ENCODE measurements at regions not wholly inside any gene's neighbourhood (a gene's known extent, or its start where the extent isn't known, plus 50 kb on each side); places are given as distances from the start of the nearest gene placed in this dataset.

DNA sequence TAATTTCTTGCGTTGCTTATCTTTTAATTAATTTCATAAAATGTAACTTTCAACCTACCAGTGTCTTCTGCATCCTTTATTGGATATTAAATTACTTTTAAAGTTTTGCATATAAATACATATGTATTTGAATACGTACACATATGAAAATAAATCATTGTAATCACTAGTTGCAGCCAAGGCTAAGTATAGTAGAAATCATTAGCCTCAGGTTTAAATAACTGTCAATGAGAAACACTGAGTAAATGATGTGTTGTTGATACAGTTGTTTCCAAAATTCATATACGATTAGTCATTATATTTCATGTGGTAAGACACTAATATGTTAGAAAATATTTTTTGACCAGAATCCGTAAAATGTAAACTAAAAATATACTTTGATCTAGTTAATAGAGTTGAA, 1267.1 kb upstream of the PCDH20 start:
- DNase-seq (ENCODE audit: low read depth), result no peak
- H3K4me3 ChIP-seq (ENCODE audit: low read length), result no peak overlapping the region
- TF ChIP-seq, protein P1, sequence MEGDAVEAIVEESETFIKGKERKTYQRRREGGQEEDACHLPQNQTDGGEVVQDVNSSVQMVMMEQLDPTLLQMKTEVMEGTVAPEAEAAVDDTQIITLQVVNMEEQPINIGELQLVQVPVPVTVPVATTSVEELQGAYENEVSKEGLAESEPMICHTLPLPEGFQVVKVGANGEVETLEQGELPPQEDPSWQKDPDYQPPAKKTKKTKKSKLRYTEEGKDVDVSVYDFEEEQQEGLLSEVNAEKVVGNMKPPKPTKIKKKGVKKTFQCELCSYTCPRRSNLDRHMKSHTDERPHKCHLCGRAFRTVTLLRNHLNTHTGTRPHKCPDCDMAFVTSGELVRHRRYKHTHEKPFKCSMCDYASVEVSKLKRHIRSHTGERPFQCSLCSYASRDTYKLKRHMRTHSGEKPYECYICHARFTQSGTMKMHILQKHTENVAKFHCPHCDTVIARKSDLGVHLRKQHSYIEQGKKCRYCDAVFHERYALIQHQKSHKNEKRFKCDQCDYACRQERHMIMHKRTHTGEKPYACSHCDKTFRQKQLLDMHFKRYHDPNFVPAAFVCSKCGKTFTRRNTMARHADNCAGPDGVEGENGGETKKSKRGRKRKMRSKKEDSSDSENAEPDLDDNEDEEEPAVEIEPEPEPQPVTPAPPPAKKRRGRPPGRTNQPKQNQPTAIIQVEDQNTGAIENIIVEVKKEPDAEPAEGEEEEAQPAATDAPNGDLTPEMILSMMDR (IDR thresholded peaks at IDR 0.05; ENCODE audit: insufficient read depth, low read depth, low read length, missing control alignments), result no peak

DNA sequence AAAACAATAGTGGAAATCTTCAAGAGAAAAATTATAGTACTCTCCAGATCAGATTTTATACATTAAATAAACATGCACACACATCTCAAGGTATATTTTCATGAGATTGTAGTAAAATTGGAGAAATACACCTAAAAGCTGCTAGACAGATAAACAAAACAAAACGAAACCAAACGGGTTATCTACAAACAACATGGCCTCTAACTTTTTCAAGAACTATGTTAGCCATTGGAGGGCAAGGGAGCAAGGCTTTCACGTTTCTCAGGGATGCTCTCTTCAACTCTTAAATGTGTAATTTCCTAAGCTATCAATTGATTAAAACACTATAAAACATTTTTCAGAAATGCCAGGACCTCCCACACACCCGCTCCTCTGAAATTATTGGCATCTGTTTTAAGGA, 1262.4 kb upstream of the PCDH20 start:
- DNase-seq (ENCODE audit: low read depth), result no peak
- no peak overlapping the region for H3K4me3 ChIP-seq (ENCODE audit: low read length)
- TF ChIP-seq, protein P1 (IDR thresholded peaks at IDR 0.05; ENCODE audit: insufficient read depth, low read depth, low read length, missing control alignments), result no peak

DNA sequence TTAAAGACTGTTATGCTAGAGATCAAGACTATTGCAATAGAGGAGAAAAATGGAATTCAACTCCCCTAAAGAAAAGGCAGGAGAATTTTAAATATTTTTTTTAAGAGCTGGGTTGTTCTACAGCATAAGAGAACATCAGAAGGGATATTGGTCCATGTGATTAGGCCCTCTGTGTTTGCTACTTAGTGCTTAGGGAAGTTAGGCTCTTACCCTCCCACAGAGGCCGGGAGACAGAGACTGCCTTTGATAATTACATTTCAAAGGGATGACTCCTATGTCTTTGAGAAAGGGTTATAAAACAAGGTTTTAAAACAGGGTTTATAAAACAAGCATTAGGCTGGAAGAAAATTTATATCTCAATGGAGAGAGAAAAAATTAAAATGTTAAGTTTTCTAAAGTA, 1248.1 kb upstream of the PCDH20 start:
- H3K4me3 ChIP-seq (ENCODE audit: low read length), result no peak overlapping the region
- DNase-seq (ENCODE audit: low read depth), result no peak
- TF ChIP-seq, protein P1 (IDR thresholded peaks at IDR 0.05; ENCODE audit: insufficient read depth, low read depth, low read length, missing control alignments), result no peak

DNA sequence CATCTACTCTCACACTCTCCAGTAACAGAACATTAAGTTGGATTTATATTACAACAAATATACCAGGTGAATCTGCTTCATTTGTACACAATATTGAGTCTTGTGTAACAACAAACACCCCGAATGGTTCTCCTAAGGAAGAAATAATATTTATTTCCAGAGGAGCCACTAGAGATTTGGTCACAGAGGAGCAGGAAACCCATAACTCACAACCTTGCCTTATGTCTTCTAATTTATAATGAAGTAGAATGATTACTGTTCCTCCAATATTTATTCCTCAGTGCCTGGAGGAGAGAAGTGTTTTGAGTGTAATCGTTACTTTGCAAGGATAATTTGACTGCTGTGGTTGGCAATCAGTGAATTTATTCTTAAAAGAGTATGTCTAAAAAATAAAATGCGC, 1243.7 kb upstream of the PCDH20 start:
- DNase-seq (ENCODE audit: low read depth), result no peak
- H3K4me3 ChIP-seq (ENCODE audit: low read length), result no peak overlapping the region
- TF ChIP-seq, protein P1 (IDR thresholded peaks at IDR 0.05; ENCODE audit: insufficient read depth, low read depth, low read length, missing control alignments), result no peak

DNA sequence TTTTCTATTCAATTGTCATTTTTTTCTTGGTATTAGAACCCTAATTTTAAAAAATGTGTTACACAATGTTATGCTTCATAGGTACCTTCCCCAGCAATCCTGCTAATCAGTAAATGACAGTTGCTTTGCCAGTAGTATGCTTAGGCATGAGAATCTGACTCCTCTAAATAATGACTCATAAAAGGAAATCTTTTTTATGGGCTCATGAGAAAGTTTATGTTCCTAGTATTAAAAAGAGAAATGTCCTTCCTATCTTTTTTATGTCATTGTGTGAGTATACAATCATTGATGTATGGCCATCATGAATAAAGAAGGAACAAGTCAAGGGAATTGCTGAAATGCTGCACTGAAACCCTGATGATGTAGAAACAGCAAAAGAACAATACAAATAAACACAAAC, 1237.7 kb upstream of the PCDH20 start:
- DNase-seq (ENCODE audit: low read depth), result peak; percentile 1
- no peak overlapping the region for H3K4me3 ChIP-seq (ENCODE audit: low read length)
- TF ChIP-seq, protein P1 (IDR thresholded peaks at IDR 0.05; ENCODE audit: insufficient read depth, low read depth, low read length, missing control alignments), result no peak

DNA sequence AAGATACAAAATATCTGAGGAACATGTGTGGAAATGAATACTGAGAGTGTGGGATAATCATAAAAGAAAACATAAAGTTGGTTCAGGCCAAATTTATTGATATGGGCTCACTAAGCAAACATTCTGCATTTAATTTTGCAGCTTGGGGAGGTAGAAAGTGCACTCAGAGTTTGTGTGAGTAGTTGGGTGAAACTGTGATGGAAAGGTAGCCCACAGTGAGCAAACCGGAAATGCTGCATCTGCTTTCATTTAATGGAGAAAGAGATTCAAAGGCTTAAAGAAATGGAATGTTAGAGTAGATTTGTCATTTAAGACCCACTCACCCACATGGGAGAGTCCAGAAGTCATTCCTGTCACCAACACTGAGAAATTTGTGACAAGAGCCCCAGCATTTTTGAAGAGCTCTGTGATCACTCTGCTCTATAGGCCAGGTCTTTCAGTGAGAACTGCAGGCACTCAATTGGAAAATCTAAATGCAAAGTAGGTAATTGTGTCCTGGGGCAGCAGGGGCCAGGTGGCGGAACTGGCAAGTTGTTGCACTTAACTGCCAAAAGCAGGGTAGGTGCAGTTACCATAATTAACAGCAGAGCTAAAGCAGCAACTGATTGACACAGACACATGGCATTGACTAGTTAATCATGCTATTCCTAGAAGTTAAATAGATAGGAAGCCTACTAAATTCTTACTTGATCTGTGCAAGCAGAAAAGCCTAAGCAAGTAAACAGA, 1228.3 kb upstream of the PCDH20 start:
- TF ChIP-seq, protein P1 (IDR thresholded peaks at IDR 0.05; ENCODE audit: insufficient read depth, low read depth, low read length, missing control alignments), result no peak
- no peak for DNase-seq (ENCODE audit: low read depth)
- no peak overlapping the region for H3K4me3 ChIP-seq (ENCODE audit: low read length)

DNA sequence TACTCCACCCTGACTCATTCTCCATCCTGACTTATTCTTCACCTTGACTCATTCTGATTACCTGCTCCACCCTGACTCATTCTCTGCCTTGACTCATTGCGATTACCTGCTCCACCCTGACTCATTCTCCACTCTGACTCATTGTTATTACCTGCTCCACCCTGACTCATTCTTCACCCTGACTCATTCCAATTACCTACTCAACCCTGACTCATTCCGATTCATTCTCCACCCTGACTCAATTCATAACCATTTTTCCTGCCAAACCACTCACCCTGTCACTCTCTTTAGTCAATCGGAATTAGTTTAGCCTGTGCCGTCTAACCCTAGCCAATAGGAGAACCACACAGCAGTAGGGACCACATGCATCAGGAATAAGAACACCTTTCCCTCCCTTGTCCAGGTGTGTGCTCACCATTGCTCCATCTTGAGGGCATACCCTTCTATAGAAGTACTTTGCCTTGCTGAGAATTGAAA, 1227.4 kb upstream of the PCDH20 start:
- H3K4me3 ChIP-seq (ENCODE audit: low read length), result no peak overlapping the region
- TF ChIP-seq, protein P1 (IDR thresholded peaks at IDR 0.05; ENCODE audit: insufficient read depth, low read depth, low read length, missing control alignments), result no peak
- DNase-seq (ENCODE audit: low read depth), result peak; percentile 48

Data from epithelial cell of esophagus (primary cell).